Brain microvascular endothelial cell (primary cell): ENCODE measurements at regions not wholly inside any gene's neighbourhood (a gene's known extent, or its start where the extent isn't known, plus 50 kb on each side); places are given as distances from the start of the nearest gene placed in this dataset.

ENCODE experiments used
- DNase-seq: peaks from one replicate; pipeline ENCODE4 v3.0.0-alpha.2; 2020
- H3K27ac ChIP-seq: fragments of 250-450 bp; sonication (Bioruptor Pico); 2 replicates; pipeline ENCODE4 v1.5.1; 2020; ENCODE audit warnings: mild to moderate bottlenecking, moderate library complexity
- H3K27me3 ChIP-seq: fragments of 250-450 bp; sonication (Bioruptor Pico); replicated peaks from 2 replicates; pipeline ENCODE4 v1.5.1; 2020; ENCODE audit warnings: mild to moderate bottlenecking
- H3K36me3 ChIP-seq: fragments of 250-450 bp; sonication (Bioruptor Pico); replicated peaks from 2 replicates; pipeline ENCODE4 v1.5.1; 2020; ENCODE audit warnings: mild to moderate bottlenecking
- H3K4me3 ChIP-seq: 2 replicates; pipeline ENCODE4 v1.5.1; 2011; ENCODE audit warnings: low read depth, mild to moderate bottlenecking, control low read depth, low read length, moderate library complexity
- in situ Hi-C: cut with HindIII; loops from 2 replicates; pipeline ENCODE4 v1.10.0; 2017; ENCODE audit warnings: low sequenced_read_pairs, low pct_ligation_motif_present
- TF ChIP-seq, protein P1 (sequence below): IDR thresholded peaks from 2 replicates; pipeline ENCODE4 v1.5.1; 2011; ENCODE audit warnings: low read depth, mild to moderate bottlenecking, moderate library complexity, low read length, control low read depth, inconsistent platforms; ENCODE audit errors: missing control alignments

DNA sequence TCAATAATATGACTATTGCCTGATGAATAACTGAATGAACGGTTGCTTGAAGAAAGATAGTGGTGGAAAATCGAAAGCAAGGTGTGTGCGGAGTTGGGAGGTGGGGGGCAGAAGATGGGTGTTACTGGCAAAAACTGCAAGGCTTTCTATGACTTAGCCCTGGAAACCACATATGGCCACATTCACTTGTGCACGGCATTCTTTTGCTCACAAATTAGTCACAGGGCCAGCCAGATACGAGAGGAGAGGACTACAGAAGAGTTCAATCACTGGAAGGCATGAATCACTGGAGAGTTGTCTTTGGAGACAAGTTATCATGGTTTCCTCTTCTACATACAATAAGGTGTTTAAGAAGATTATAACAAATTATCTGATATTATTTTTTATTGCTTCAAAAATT is 626.5 kb upstream of the CPEB2 start:
- peak; percentile 86 for DNase-seq
- in situ Hi-C loops, result no loop called here
- Histone ChIP-seq H3K4me3 (no peak overlapping the region), H3K27ac (no peak overlapping the region), H3K36me3 (no peaks in the 10 kb centered on the region), H3K27me3 (no peaks in the 10 kb centered on the region)
- TF ChIP-seq, protein P1, sequence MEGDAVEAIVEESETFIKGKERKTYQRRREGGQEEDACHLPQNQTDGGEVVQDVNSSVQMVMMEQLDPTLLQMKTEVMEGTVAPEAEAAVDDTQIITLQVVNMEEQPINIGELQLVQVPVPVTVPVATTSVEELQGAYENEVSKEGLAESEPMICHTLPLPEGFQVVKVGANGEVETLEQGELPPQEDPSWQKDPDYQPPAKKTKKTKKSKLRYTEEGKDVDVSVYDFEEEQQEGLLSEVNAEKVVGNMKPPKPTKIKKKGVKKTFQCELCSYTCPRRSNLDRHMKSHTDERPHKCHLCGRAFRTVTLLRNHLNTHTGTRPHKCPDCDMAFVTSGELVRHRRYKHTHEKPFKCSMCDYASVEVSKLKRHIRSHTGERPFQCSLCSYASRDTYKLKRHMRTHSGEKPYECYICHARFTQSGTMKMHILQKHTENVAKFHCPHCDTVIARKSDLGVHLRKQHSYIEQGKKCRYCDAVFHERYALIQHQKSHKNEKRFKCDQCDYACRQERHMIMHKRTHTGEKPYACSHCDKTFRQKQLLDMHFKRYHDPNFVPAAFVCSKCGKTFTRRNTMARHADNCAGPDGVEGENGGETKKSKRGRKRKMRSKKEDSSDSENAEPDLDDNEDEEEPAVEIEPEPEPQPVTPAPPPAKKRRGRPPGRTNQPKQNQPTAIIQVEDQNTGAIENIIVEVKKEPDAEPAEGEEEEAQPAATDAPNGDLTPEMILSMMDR, result no peak

- TF ChIP-seq, protein P1, result no peak
- Histone ChIP-seq H3K27ac (no peak overlapping the region), H3K27me3 (no peaks in the 10 kb centered on the region), H3K4me3 (no peak overlapping the region), H3K36me3 (no peaks in the 10 kb centered on the region)
- in situ Hi-C loops, result no loop called here
- DNase-seq, result peak; percentile 33
Observed at GRCh38 chr4:14379183-14379582, 623.1 kb upstream of the CPEB2 start.

DNA sequence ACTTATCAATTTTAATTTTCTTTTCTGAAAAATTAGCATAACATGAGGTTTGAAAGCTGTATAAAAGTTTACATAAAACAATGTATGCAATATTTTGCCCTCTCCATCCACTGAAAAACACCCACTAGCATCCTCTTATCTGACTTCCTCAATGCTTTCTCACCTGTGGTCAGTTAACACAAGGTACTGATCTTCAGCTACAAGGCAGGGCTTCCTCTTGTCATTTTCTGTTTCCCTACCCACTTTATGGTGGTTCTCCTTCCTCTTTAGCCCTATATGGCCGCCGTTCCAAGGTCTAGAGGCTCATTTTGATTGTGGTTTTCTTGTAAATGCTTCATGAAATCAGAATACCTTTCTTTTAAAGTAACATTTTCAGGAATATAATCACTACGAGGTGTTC is 618.6 kb upstream of the CPEB2 start:
- Histone ChIP-seq H3K27ac (no peak overlapping the region), H3K36me3 (no peaks in the 10 kb centered on the region), H3K27me3 (no peaks in the 10 kb centered on the region), H3K4me3 (no peak overlapping the region)
- TF ChIP-seq, protein P1, result no peak
- no peak for DNase-seq
- in situ Hi-C loops, result no loop called here

GRCh38 chr4:14384824-14385223 is 617.5 kb upstream of the CPEB2 start:
- no peak for DNase-seq
- Histone ChIP-seq H3K4me3 (no peak overlapping the region), H3K27me3 (no peaks in the 10 kb centered on the region), H3K36me3 (no peaks in the 10 kb centered on the region), H3K27ac (no peak overlapping the region)
- TF ChIP-seq, protein P1, result no peak
- in situ Hi-C loops, result no loop called here

DNA sequence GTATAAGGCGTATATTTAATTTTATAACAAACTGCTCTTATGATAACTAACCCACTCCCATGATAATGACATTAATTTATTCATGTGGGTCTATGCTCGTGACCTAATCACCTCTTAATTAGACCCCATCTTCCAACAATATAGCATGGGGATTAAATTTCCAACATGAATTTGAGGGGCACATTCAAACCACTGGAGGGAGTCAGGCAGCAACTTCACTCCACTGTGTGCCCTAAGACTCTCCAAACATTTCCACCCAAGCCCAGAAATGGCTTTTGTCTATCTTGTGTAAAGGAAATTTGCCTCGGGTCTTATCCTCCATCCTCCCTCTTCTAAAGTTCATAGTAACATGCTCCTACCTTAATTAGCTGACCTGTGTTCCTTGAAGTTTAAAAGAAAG is 616.1 kb upstream of the CPEB2 start:
- in situ Hi-C loops, result no loop called here

DNA sequence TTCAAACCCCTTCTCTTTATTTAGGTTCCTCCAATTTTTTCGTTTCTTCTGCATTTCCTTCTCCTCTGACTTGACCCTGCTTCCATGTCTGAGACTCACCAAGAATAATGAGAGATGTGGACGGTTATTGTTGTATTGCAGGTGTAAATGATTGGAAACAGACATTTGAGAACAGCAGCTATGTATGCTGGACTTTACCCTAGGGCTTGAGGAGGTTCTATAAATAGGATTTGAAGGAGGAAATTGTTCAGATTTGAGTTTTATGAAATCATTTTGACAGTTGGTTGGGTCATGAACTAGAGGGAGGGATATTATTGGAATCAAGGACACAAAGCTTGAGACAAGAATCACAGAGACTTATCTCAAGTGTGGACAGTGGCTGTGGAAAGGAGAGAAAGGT is 614.6 kb upstream of the CPEB2 start:
- in situ Hi-C loops, result no loop called here
- Histone ChIP-seq H3K36me3 (no peaks in the 10 kb centered on the region), H3K4me3 (no peak overlapping the region), H3K27ac (no peak overlapping the region), H3K27me3 (no peaks in the 10 kb centered on the region)
- TF ChIP-seq, protein P1, result no peak
- DNase-seq, result no peak

More for the DNA sequence above, 616.1 kb upstream of the CPEB2 start:
- TF ChIP-seq, protein P1, result peak; percentile 40
- DNase-seq, result no peak
- H3K27ac ChIP-seq, result no peak overlapping the region
- H3K4me3 ChIP-seq, result no peak overlapping the region
- no peaks in the 10 kb centered on the region for H3K36me3 ChIP-seq
- no peaks in the 10 kb centered on the region for H3K27me3 ChIP-seq
